DND-41 (cell line): ENCODE measurements at regions not wholly inside any gene's neighbourhood (a gene's known extent, or its start where the extent isn't known, plus 50 kb on each side); places are given as distances from the start of the nearest gene placed in this dataset.
A peak's percentile ranks its signal among the peaks of the same experiment; 100 is the strongest.

Experiments
- ATAC-seq: fragments of 200-7000 bp; cut with Tn5 transposase; 3 replicates; pipeline ENCODE4 v1.9.1; 2021; ENCODE audit warnings: low read depth; ENCODE audit not compliant: insufficient read depth
- DNase-seq: peaks from one replicate; pipeline ENCODE4 v3.0.0-alpha.2; 2020
- H2AFZ ChIP-seq: 2 replicates; pipeline ENCODE4 v1.6.0; 2012; ENCODE audit warnings: low read depth, low read length
- H3K27ac ChIP-seq: 2 replicates; pipeline ENCODE4 v1.5.1; 2012; ENCODE audit warnings: low read length, inconsistent platforms
- H3K27me3 ChIP-seq: fragments of 200-600 bp; sonication (generic); 2 replicates; pipeline ENCODE4 v1.6.0; 2012; ENCODE audit warnings: low read length, mild to moderate bottlenecking, inconsistent platforms; ENCODE audit not compliant: insufficient read depth, poor library complexity
- H3K36me3 ChIP-seq: 2 replicates; pipeline ENCODE4 v1.5.1; 2012; ENCODE audit warnings: low read length, inconsistent platforms; ENCODE audit not compliant: insufficient read depth
- H3K4me1 ChIP-seq: 2 replicates; pipeline ENCODE4 v1.5.1; 2012; ENCODE audit warnings: mild to moderate bottlenecking, low read length; ENCODE audit not compliant: insufficient read depth
- H3K4me2 ChIP-seq: 2 replicates; pipeline ENCODE4 v1.6.0; 2012; ENCODE audit warnings: mild to moderate bottlenecking, moderate library complexity, low read length, inconsistent platforms; ENCODE audit not compliant: insufficient read depth
- H3K4me3 ChIP-seq, 2 experiments: fragments of 200-600 bp in 1 of 2; shearing (Covaris generic) in 1 of 2; 2 replicates each; pipeline ENCODE4 v1.5.1; 2012 to 2016; ENCODE audit warnings: inconsistent platforms in 2 of 2, low read length in 2 of 2, mild to moderate bottlenecking in 2 of 2, low read depth in 1 of 2, moderate library complexity in 1 of 2
- H3K79me2 ChIP-seq: 2 replicates; pipeline ENCODE4 v1.6.0; 2012; ENCODE audit warnings: low read length, inconsistent platforms; ENCODE audit not compliant: insufficient read depth
- H3K9ac ChIP-seq: 2 replicates; pipeline ENCODE4 v1.6.0; 2012; ENCODE audit warnings: low read depth, mild to moderate bottlenecking, inconsistent platforms, low read length, moderate library complexity
- H3K9me3 ChIP-seq: 2 replicates; pipeline ENCODE4 v1.5.1; 2012; ENCODE audit warnings: low read length, moderate library complexity, mild to moderate bottlenecking, inconsistent platforms; ENCODE audit not compliant: insufficient read depth, severe bottlenecking
- H4K20me1 ChIP-seq: 2 replicates; pipeline ENCODE4 v1.6.0; 2012; ENCODE audit warnings: low read length; ENCODE audit not compliant: insufficient read depth
- CTCF ChIP-seq: IDR thresholded peaks from 2 replicates; pipeline ENCODE4 v1.5.1; 2012; ENCODE audit warnings: borderline replicate concordance, low read length, moderate library complexity, mild to moderate bottlenecking; ENCODE audit not compliant: poor library complexity, severe bottlenecking; ENCODE audit errors: extremely low read depth
- EZH2 ChIP-seq: IDR thresholded peaks from 3 replicates; pipeline ENCODE4 v1.6.1; 2012; ENCODE audit warnings: borderline replicate concordance, low read depth, mild to moderate bottlenecking, moderate library complexity, low read length, inconsistent platforms; ENCODE audit not compliant: severe bottlenecking

- H3K9ac ChIP-seq = no peak overlapping the region
- no peak overlapping the region for H3K4me2 ChIP-seq
- DNase-seq = no peak
- ATAC-seq = no peak
- H3K27me3 ChIP-seq = no peaks in the 10 kb centered on the region
- no peaks in the 10 kb centered on the region for H3K36me3 ChIP-seq
- no peaks in the 10 kb centered on the region for H4K20me1 ChIP-seq
- H3K27ac ChIP-seq = no peak overlapping the region
- no peaks in the 10 kb centered on the region for H3K4me1 ChIP-seq
- no peak overlapping the region for H3K4me3 ChIP-seq
- no peaks in the 10 kb centered on the region for H3K79me2 ChIP-seq
- TF ChIP-seq EZH2 (no peak), CTCF (no peak)
- no peak overlapping the region for H2AFZ ChIP-seq
- no peaks in the 10 kb centered on the region for H3K9me3 ChIP-seq
Measured at GRCh38 chr2:57884281-57884680, 162.3 kb upstream of the VRK2 start.

- no peaks in the 10 kb centered on the region for H3K4me1 ChIP-seq
- no peak overlapping the region for H2AFZ ChIP-seq
- H3K27me3 ChIP-seq = no peaks in the 10 kb centered on the region
- no peak overlapping the region for H3K4me3 ChIP-seq
- no peak overlapping the region for H3K9ac ChIP-seq
- DNase-seq = no peak
- no peak for TF ChIP-seq EZH2
- TF ChIP-seq CTCF = no peak
- no peaks in the 10 kb centered on the region for H3K36me3 ChIP-seq
- ATAC-seq = no peak
- no peak overlapping the region for H3K27ac ChIP-seq
- no peaks in the 10 kb centered on the region for H4K20me1 ChIP-seq
- no peaks in the 10 kb centered on the region for H3K9me3 ChIP-seq
- H3K4me2 ChIP-seq = no peak overlapping the region
- H3K79me2 ChIP-seq = no peaks in the 10 kb centered on the region
Measured at GRCh38 chr2:57885742-57886141, 160.9 kb upstream of the VRK2 start.

- TF ChIP-seq CTCF (no peak), EZH2 (no peak)
- Histone ChIP-seq H3K27me3 (no peaks in the 10 kb centered on the region), H3K4me2 (no peak overlapping the region), H3K79me2 (no peaks in the 10 kb centered on the region), H3K9me3 (no peaks in the 10 kb centered on the region), H3K9ac (no peak overlapping the region), H3K4me3 (no peak overlapping the region), H3K4me1 (no peaks in the 10 kb centered on the region), H4K20me1 (no peaks in the 10 kb centered on the region), H3K27ac (no peak overlapping the region), H3K36me3 (no peaks in the 10 kb centered on the region), H2AFZ (no peak overlapping the region)
- no peak for DNase-seq
- ATAC-seq = no peak
Measured at GRCh38 chr2:57886161-57886786, 160.3 kb upstream of the VRK2 start.

- no peaks in the 10 kb centered on the region for H3K79me2 ChIP-seq
- no peak for TF ChIP-seq CTCF
- no peak for TF ChIP-seq EZH2
Measured at GRCh38 chr2:57888463-57888862, 158.1 kb upstream of the VRK2 start.

More at GRCh38 chr2:57888463-57888862, 158.1 kb upstream of the VRK2 start:
- no peaks in the 10 kb centered on the region for H3K27me3 ChIP-seq
- H3K9me3 ChIP-seq = no peaks in the 10 kb centered on the region
- DNase-seq = peak; percentile 6
- H3K4me1 ChIP-seq = no peaks in the 10 kb centered on the region
- no peak overlapping the region for H3K4me3 ChIP-seq
- no peaks in the 10 kb centered on the region for H4K20me1 ChIP-seq
- ATAC-seq = peak; percentile 57
- H3K27ac ChIP-seq = no peak overlapping the region
- no peak overlapping the region for H2AFZ ChIP-seq
- no peak overlapping the region for H3K9ac ChIP-seq
- no peaks in the 10 kb centered on the region for H3K36me3 ChIP-seq
- H3K4me2 ChIP-seq = no peak overlapping the region
